ENCODE measurements at regions not wholly inside any gene's neighbourhood (a gene's known extent, or its start where the extent isn't known, plus 50 kb on each side); places are given as distances from the start of the nearest gene placed in this dataset.

DNA sequence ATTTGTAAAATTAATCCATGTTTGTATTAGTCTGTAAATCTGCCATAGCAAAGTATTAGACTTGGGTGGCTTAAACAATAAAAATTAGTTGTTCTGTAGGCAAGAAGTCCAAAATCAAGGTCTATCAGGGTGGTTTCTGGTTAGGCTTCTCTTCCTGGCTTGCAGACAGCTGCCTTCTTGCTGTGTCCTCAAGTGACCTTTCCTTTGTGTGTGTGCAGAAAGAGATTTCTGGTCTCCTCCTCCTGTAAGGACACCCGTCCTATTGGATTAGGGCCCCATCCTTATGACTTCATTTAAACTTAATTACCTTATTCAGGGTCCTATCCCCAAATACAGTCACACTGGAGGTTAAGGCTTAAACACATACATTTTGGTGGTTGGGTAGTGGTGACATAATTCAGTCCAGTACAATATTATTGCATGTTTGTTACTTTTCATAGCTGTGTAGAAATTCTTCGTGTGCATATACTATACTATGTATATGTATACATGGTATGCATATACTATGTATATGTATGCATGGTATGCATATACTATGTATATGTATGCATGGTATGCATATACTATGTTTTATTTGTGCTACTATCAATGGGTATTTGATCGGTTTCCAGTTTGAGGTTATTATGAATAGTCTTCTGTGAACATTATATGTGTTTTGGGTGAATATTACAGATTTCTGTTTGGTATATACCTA is 57.9 kb upstream of the RNU6-1 start:
- H3K9me3 Mint-ChIP-seq = peaks cover 21% of the 10 kb centered on the region
- ATAC-seq = no peak
- POLR2A ChIA-PET = no interaction called here
- CTCF ChIA-PET = no interaction called here
- DNase-seq (ENCODE audit: low spot score) = no peak
- H3K27ac Mint-ChIP-seq = no peak overlapping the region
- H3K4me1 Mint-ChIP-seq = peaks cover 6% of the 10 kb centered on the region
- H3K27me3 Mint-ChIP-seq (ENCODE audit: low read depth) = peaks cover 3% of the 10 kb centered on the region; the same call in 1 of the 2 replicates
- TF ChIP-seq, protein P1, sequence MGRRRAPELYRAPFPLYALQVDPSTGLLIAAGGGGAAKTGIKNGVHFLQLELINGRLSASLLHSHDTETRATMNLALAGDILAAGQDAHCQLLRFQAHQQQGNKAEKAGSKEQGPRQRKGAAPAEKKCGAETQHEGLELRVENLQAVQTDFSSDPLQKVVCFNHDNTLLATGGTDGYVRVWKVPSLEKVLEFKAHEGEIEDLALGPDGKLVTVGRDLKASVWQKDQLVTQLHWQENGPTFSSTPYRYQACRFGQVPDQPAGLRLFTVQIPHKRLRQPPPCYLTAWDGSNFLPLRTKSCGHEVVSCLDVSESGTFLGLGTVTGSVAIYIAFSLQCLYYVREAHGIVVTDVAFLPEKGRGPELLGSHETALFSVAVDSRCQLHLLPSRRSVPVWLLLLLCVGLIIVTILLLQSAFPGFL (CRISPR knock-in tag; IDR thresholded peaks at IDR 0.05; ENCODE audit: borderline replicate concordance) = no peak
- TF ChIP-seq, protein P2, sequence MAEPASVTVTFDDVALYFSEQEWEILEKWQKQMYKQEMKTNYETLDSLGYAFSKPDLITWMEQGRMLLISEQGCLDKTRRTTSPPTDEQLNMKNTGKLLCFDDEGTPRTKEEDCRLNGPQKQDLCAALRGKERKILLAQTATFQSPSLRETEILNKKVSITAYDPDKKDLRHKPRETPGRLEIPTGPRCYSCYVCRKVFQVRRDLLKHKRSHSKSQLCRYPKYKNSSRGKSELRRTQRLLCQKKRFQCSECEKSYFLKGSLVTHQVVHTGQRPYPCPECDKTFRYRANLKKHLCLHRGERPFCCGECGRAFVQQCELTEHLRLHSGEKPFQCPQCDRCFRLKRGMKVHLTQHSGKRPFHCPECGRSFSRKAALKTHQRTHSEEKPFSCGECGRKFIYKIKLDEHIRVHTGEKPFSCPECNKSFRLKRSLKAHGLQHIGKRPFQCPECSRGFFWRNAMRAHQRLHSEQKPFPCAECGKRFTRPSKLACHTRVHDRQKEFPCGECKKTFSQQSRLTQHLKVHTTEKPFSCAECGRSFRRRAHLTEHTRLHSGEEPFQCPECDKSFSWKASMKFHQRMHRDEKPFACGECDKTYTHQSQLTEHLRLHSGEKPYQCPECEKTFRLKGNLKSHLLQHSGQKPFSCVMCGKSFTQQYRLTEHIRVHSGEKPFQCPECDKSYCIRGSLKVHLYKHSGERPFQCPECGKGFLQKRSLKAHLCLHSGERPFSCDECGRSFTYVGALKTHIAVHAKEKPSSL (CRISPR knock-in tag; conservative IDR thresholded peaks at IDR 0.05) = no peak
- TF ChIP-seq SOX15 (CRISPR knock-in tag; IDR thresholded peaks at IDR 0.05) (no peak), MXD4 (CRISPR knock-in tag; IDR thresholded peaks at IDR 0.05; ENCODE audit: borderline replicate concordance) (no peak), PRRX2 (CRISPR knock-in tag; IDR thresholded peaks at IDR 0.05) (no peak), SP1 (CRISPR knock-in tag; conservative IDR thresholded peaks at IDR 0.05) (no peak), ZNF317 (CRISPR knock-in tag; IDR thresholded peaks at IDR 0.05; ENCODE audit: borderline replicate concordance, low read depth) (no peak), ESRRA (CRISPR knock-in tag; IDR thresholded peaks at IDR 0.05; ENCODE audit: borderline replicate concordance) (no peak), HMGXB4 (CRISPR knock-in tag; IDR thresholded peaks at IDR 0.05) (no peak), ZNF219 (CRISPR knock-in tag; IDR thresholded peaks at IDR 0.05; ENCODE audit: borderline replicate concordance) (no peak), PRDM15 (CRISPR knock-in tag; IDR thresholded peaks at IDR 0.05) (no peak), CREM (CRISPR knock-in tag; IDR thresholded peaks at IDR 0.05) (no peak)
- TF ChIP-seq, protein P3, sequence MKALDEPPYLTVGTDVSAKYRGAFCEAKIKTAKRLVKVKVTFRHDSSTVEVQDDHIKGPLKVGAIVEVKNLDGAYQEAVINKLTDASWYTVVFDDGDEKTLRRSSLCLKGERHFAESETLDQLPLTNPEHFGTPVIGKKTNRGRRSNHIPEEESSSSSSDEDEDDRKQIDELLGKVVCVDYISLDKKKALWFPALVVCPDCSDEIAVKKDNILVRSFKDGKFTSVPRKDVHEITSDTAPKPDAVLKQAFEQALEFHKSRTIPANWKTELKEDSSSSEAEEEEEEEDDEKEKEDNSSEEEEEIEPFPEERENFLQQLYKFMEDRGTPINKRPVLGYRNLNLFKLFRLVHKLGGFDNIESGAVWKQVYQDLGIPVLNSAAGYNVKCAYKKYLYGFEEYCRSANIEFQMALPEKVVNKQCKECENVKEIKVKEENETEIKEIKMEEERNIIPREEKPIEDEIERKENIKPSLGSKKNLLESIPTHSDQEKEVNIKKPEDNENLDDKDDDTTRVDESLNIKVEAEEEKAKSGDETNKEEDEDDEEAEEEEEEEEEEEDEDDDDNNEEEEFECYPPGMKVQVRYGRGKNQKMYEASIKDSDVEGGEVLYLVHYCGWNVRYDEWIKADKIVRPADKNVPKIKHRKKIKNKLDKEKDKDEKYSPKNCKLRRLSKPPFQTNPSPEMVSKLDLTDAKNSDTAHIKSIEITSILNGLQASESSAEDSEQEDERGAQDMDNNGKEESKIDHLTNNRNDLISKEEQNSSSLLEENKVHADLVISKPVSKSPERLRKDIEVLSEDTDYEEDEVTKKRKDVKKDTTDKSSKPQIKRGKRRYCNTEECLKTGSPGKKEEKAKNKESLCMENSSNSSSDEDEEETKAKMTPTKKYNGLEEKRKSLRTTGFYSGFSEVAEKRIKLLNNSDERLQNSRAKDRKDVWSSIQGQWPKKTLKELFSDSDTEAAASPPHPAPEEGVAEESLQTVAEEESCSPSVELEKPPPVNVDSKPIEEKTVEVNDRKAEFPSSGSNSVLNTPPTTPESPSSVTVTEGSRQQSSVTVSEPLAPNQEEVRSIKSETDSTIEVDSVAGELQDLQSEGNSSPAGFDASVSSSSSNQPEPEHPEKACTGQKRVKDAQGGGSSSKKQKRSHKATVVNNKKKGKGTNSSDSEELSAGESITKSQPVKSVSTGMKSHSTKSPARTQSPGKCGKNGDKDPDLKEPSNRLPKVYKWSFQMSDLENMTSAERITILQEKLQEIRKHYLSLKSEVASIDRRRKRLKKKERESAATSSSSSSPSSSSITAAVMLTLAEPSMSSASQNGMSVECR (CRISPR knock-in tag; IDR thresholded peaks at IDR 0.05; ENCODE audit: borderline replicate concordance) = no peak
- TF ChIP-seq, protein P4, sequence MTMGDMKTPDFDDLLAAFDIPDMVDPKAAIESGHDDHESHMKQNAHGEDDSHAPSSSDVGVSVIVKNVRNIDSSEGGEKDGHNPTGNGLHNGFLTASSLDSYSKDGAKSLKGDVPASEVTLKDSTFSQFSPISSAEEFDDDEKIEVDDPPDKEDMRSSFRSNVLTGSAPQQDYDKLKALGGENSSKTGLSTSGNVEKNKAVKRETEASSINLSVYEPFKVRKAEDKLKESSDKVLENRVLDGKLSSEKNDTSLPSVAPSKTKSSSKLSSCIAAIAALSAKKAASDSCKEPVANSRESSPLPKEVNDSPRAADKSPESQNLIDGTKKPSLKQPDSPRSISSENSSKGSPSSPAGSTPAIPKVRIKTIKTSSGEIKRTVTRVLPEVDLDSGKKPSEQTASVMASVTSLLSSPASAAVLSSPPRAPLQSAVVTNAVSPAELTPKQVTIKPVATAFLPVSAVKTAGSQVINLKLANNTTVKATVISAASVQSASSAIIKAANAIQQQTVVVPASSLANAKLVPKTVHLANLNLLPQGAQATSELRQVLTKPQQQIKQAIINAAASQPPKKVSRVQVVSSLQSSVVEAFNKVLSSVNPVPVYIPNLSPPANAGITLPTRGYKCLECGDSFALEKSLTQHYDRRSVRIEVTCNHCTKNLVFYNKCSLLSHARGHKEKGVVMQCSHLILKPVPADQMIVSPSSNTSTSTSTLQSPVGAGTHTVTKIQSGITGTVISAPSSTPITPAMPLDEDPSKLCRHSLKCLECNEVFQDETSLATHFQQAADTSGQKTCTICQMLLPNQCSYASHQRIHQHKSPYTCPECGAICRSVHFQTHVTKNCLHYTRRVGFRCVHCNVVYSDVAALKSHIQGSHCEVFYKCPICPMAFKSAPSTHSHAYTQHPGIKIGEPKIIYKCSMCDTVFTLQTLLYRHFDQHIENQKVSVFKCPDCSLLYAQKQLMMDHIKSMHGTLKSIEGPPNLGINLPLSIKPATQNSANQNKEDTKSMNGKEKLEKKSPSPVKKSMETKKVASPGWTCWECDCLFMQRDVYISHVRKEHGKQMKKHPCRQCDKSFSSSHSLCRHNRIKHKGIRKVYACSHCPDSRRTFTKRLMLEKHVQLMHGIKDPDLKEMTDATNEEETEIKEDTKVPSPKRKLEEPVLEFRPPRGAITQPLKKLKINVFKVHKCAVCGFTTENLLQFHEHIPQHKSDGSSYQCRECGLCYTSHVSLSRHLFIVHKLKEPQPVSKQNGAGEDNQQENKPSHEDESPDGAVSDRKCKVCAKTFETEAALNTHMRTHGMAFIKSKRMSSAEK (CRISPR knock-in tag; IDR thresholded peaks at IDR 0.05; ENCODE audit: borderline replicate concordance) = no peak
- H3K36me3 Mint-ChIP-seq = peaks cover 3% of the 10 kb centered on the region
- no peak overlapping the region for H3K4me3 Mint-ChIP-seq

All from WTC11 (cell line).